IMR-90 (cell line): ENCODE measurements at regions not wholly inside any gene's neighbourhood (a gene's known extent, or its start where the extent isn't known, plus 50 kb on each side); places are given as distances from the start of the nearest gene placed in this dataset.

Source experiments
- BHLHE40 ChIP-seq: fragments of 150-350 bp; IDR thresholded peaks from 2 replicates; pipeline ENCODE4 v1.6.1; 2016; ENCODE audit warnings: mild to moderate bottlenecking, low read depth, low read length
- CTCF ChIP-seq: conservative IDR thresholded peaks from 2 replicates; pipeline ENCODE4 v1.5.1; 2012; ENCODE audit warnings: mild to moderate bottlenecking, low read depth, low read length, improper control_type of control experiment
- FOS ChIP-seq: fragments of 150-350 bp; IDR thresholded peaks from 2 replicates; pipeline ENCODE4 v1.6.1; 2016; ENCODE audit warnings: low read depth, low read length
- MAFK ChIP-seq: IDR thresholded peaks from 2 replicates; pipeline ENCODE4 v1.6.1; 2012; ENCODE audit warnings: low read depth, low read length, improper control_type of control experiment
- MAZ ChIP-seq: IDR thresholded peaks from 2 replicates; pipeline ENCODE4 v1.6.1; 2012; ENCODE audit warnings: low read depth, mild to moderate bottlenecking, low read length, improper control_type of control experiment, moderate library complexity, borderline replicate concordance
- MXI1 ChIP-seq: IDR thresholded peaks from 2 replicates; pipeline ENCODE4 v1.6.1; 2012; ENCODE audit warnings: low read depth, mild to moderate bottlenecking, low read length, moderate library complexity, borderline replicate concordance
- NFE2L2 ChIP-seq: fragments of 150-350 bp; IDR thresholded peaks from 2 replicates; pipeline ENCODE4 v1.6.1; 2016; ENCODE audit warnings: low read depth, mild to moderate bottlenecking, low read length
- POLR2A ChIP-seq: IDR thresholded peaks from 2 replicates; pipeline ENCODE4 v1.6.1; 2012; ENCODE audit warnings: mild to moderate bottlenecking, low read depth, low read length
- RAD21 ChIP-seq: IDR thresholded peaks from 2 replicates; pipeline ENCODE4 v1.6.1; 2012; ENCODE audit warnings: low read length, improper control_type of control experiment
- RCOR1 ChIP-seq: IDR thresholded peaks from 2 replicates; pipeline ENCODE4 v1.6.1; 2012; ENCODE audit warnings: mild to moderate bottlenecking, low read length, improper control_type of control experiment; ENCODE audit not compliant: insufficient replicate concordance
- RFX5 ChIP-seq: IDR thresholded peaks from 2 replicates; pipeline ENCODE4 v1.8.0; 2012; ENCODE audit warnings: low read depth, mild to moderate bottlenecking, low read length, moderate library complexity
- SMC3 ChIP-seq: fragments of 150-350 bp; IDR thresholded peaks from 2 replicates; pipeline ENCODE4 v1.6.1; 2016; ENCODE audit warnings: low read depth, mild to moderate bottlenecking, antibody characterized with exemption, low read length, moderate library complexity
- TF ChIP-seq, protein P1 (sequence below): fragments of 150-350 bp; IDR thresholded peaks from 2 replicates; pipeline ENCODE4 v1.6.1; 2017; ENCODE audit warnings: mild to moderate bottlenecking, antibody characterized with exemption, low read length, low read depth

- TF ChIP-seq POLR2A: no peak
- TF ChIP-seq NFE2L2: no peak
- no peak for TF ChIP-seq CTCF
- no peak for TF ChIP-seq BHLHE40
- no peak for TF ChIP-seq RCOR1
- no peak for TF ChIP-seq RFX5
- no peak for TF ChIP-seq FOS
- TF ChIP-seq MAFK: no peak
- TF ChIP-seq MXI1: no peak
- TF ChIP-seq RAD21: no peak
- TF ChIP-seq SMC3: no peak
- no peak for TF ChIP-seq MAZ
- TF ChIP-seq, protein P1, sequence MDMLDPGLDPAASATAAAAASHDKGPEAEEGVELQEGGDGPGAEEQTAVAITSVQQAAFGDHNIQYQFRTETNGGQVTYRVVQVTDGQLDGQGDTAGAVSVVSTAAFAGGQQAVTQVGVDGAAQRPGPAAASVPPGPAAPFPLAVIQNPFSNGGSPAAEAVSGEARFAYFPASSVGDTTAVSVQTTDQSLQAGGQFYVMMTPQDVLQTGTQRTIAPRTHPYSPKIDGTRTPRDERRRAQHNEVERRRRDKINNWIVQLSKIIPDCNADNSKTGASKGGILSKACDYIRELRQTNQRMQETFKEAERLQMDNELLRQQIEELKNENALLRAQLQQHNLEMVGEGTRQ: no peak
Observed at GRCh38 chr12:46952880-46953483, 126.4 kb upstream of the PCED1B start.
